ENCODE measurements at regions not wholly inside any gene's neighbourhood (a gene's known extent, or its start where the extent isn't known, plus 50 kb on each side); places are given as distances from the start of the nearest gene placed in this dataset.

- Histone ChIP-seq H3K36me3 (ENCODE audit: control insufficient read depth in 2 of 2, extremely low read depth in 1 of 2, insufficient read depth in 2 of 2, low read length in 2 of 2) (no peaks in the 10 kb centered on the region), H3K9ac (ENCODE audit: control insufficient read depth, extremely low read depth, insufficient read depth, low read length) (no peak overlapping the region), H4K20me1 (ENCODE audit: control insufficient read depth, extremely low read depth, insufficient read depth, low read length) (no peaks in the 10 kb centered on the region), H2AFZ (ENCODE audit: control insufficient read depth, low read length) (no peak overlapping the region), H3K9me3 (ENCODE audit: control insufficient read depth, low read depth, low read length) (no peaks in the 10 kb centered on the region), H3K9me1 (ENCODE audit: control insufficient read depth, extremely low read depth, insufficient read depth, low read length) (no peaks in the 10 kb centered on the region), H3K79me2 (ENCODE audit: control insufficient read depth, insufficient read depth, low read length) (no peaks in the 10 kb centered on the region), H3K27ac (ENCODE audit: control insufficient read depth, insufficient read depth, low read length) (no peak overlapping the region), H3K27me3 (ENCODE audit: control insufficient read depth, extremely low read depth, insufficient read depth, low read length) (no peaks in the 10 kb centered on the region), H3K4me1 (ENCODE audit: control insufficient read depth, extremely low read depth, insufficient read depth, low read length) (no peaks in the 10 kb centered on the region), H3K4me3 (ENCODE audit: control insufficient read depth in 2 of 3, extremely low read depth in 1 of 3, insufficient read depth in 2 of 3, low read depth in 1 of 3, low read length in 3 of 3) (no peak overlapping the region), H3K4me2 (ENCODE audit: control insufficient read depth, extremely low read depth, insufficient read depth, low read depth, low read length) (no peak overlapping the region)
- TF ChIP-seq EZH2 (IDR thresholded peaks at IDR 0.05; ENCODE audit: low read length) (no peak), CTCF (optimal IDR thresholded peaks at IDR 0.05 in 1 of 3, IDR thresholded peaks at IDR 0.05 in 1 of 3, conservative IDR thresholded peaks at IDR 0.05 in 1 of 3; ENCODE audit: extremely low read depth in 1 of 3, insufficient read depth in 2 of 3, low read length in 3 of 3) (no peak)
- FAIRE-seq (no peak), DNase-seq (ENCODE audit: low read depth, low spot score) (no peak)
- dilution Hi-C loops (cut with MboI; ENCODE audit: extremely low pct_ligation_motif_present, low sequenced_read_pairs) = no loop called here
Measured at GRCh38 chr3:82495655-82496054, 734.2 kb upstream of the GBE1 start.

- dilution Hi-C loops (cut with MboI; ENCODE audit: extremely low pct_ligation_motif_present, low sequenced_read_pairs) = no loop called here
- TF ChIP-seq CTCF (optimal IDR thresholded peaks at IDR 0.05 in 1 of 3, IDR thresholded peaks at IDR 0.05 in 1 of 3, conservative IDR thresholded peaks at IDR 0.05 in 1 of 3; ENCODE audit: extremely low read depth in 1 of 3, insufficient read depth in 2 of 3, low read length in 3 of 3) (no peak), EZH2 (IDR thresholded peaks at IDR 0.05; ENCODE audit: low read length) (no peak)
- DNase-seq (ENCODE audit: low read depth, low spot score) (no peak), FAIRE-seq (no peak)
- Histone ChIP-seq H3K4me3 (ENCODE audit: control insufficient read depth in 2 of 3, extremely low read depth in 1 of 3, insufficient read depth in 2 of 3, low read depth in 1 of 3, low read length in 3 of 3) (no peak overlapping the region), H3K4me1 (ENCODE audit: control insufficient read depth, extremely low read depth, insufficient read depth, low read length) (no peaks in the 10 kb centered on the region), H3K9ac (ENCODE audit: control insufficient read depth, extremely low read depth, insufficient read depth, low read length) (no peak overlapping the region), H3K79me2 (ENCODE audit: control insufficient read depth, insufficient read depth, low read length) (no peaks in the 10 kb centered on the region), H3K9me1 (ENCODE audit: control insufficient read depth, extremely low read depth, insufficient read depth, low read length) (no peaks in the 10 kb centered on the region), H3K4me2 (ENCODE audit: control insufficient read depth, extremely low read depth, insufficient read depth, low read depth, low read length) (no peak overlapping the region), H3K27me3 (ENCODE audit: control insufficient read depth, extremely low read depth, insufficient read depth, low read length) (no peaks in the 10 kb centered on the region), H2AFZ (ENCODE audit: control insufficient read depth, low read length) (no peak overlapping the region), H3K27ac (ENCODE audit: control insufficient read depth, insufficient read depth, low read length) (no peak overlapping the region), H3K36me3 (ENCODE audit: control insufficient read depth in 2 of 2, extremely low read depth in 1 of 2, insufficient read depth in 2 of 2, low read length in 2 of 2) (no peaks in the 10 kb centered on the region), H4K20me1 (ENCODE audit: control insufficient read depth, extremely low read depth, insufficient read depth, low read length) (no peaks in the 10 kb centered on the region), H3K9me3 (ENCODE audit: control insufficient read depth, low read depth, low read length) (no peaks in the 10 kb centered on the region)
Measured at GRCh38 chr3:82494977-82495489, 733.6 kb upstream of the GBE1 start.

All from keratinocyte (primary cell).